GM10248 (cell line): ENCODE measurements at regions not wholly inside any gene's neighbourhood (a gene's known extent, or its start where the extent isn't known, plus 50 kb on each side); places are given as distances from the start of the nearest gene placed in this dataset.
A peak's percentile ranks its signal among the peaks of the same experiment; 100 is the strongest.

Experiments
- CTCF ChIA-PET: fragments of 300-600 bp; sonication (Branson Sonifier 250); formaldehyde crosslinking; extraction: SDS; loops from one replicate; lab custom pipeline; 2021; ENCODE audit warnings: antibody characterized with exemption; lab: Yijun Ruan, JAX
- POLR2A ChIA-PET: fragments of 350-650 bp; sonication (Branson Sonifier 250); formaldehyde crosslinking; extraction: SDS; loops from one replicate; lab custom pipeline; 2020; ENCODE audit warnings: antibody characterized with exemption; lab: Yijun Ruan, JAX
- DNase-seq: peaks from one replicate; pipeline ENCODE4 v3.0.0; 2012; ENCODE audit errors: extremely low spot score
- TF ChIP-seq, protein P1 (sequence below): IDR thresholded peaks from 2 replicates; pipeline ENCODE4 v1.5.1; 2012; ENCODE audit warnings: mild to moderate bottlenecking, low read depth; ENCODE audit errors: extremely low read depth, missing control alignments, control extremely low read depth

- ChIA-PET POLR2A (no interaction called here), CTCF (no interaction called here)
- TF ChIP-seq, protein P1, sequence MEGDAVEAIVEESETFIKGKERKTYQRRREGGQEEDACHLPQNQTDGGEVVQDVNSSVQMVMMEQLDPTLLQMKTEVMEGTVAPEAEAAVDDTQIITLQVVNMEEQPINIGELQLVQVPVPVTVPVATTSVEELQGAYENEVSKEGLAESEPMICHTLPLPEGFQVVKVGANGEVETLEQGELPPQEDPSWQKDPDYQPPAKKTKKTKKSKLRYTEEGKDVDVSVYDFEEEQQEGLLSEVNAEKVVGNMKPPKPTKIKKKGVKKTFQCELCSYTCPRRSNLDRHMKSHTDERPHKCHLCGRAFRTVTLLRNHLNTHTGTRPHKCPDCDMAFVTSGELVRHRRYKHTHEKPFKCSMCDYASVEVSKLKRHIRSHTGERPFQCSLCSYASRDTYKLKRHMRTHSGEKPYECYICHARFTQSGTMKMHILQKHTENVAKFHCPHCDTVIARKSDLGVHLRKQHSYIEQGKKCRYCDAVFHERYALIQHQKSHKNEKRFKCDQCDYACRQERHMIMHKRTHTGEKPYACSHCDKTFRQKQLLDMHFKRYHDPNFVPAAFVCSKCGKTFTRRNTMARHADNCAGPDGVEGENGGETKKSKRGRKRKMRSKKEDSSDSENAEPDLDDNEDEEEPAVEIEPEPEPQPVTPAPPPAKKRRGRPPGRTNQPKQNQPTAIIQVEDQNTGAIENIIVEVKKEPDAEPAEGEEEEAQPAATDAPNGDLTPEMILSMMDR = no peak
- DNase-seq = no peak
Observed at GRCh38 chr11:109735128-109735527, 313.1 kb downstream of the C11orf87 start.

DNA sequence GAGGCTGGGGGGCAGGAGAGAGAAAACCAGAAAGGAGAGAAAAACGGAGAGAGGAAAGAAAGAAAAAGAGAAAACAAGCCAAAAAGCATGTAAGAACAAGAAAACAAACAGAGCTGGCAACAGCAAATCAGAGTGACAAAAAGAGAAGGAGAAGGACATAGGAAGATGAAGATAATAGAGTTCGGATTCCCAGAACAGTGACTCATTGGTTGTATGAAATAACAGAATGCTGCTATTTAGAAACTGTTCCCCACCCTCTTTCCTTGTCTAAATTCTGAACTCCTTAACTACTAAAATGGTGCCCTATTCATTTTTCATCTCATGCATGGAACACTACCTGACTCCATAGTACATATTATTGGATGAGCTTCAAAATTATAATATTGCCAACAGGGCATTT, 317.4 kb downstream of the C11orf87 start:
- TF ChIP-seq, protein P1 = no peak
- POLR2A ChIA-PET = no interaction called here
- CTCF ChIA-PET = no interaction called here
- no peak for DNase-seq

- DNase-seq = no peak
- CTCF ChIA-PET = no interaction called here
- POLR2A ChIA-PET = no interaction called here
- TF ChIP-seq, protein P1 = no peak
Observed at GRCh38 chr11:109745996-109746625, 324.1 kb downstream of the C11orf87 start.

- POLR2A ChIA-PET = no interaction called here
- CTCF ChIA-PET = interaction anchor here (1.8 kb wide), 1 partner anchor 14 kb away, joined by 4 read pairs; no protein-coding TSS in a partner anchor
- peak; percentile 8 for DNase-seq
- TF ChIP-seq, protein P1 = no peak
Observed at GRCh38 chr11:109747839-109748238, 325.8 kb downstream of the C11orf87 start.

- DNase-seq = no peak
- ChIA-PET CTCF (interaction anchor here (1.3 to 1.8 kb wide), 3 partner anchors 15 to 20 kb away, joined by 3 to 4 read pairs (median 4); no protein-coding TSS in a partner anchor), POLR2A (no interaction called here)
- TF ChIP-seq, protein P1 = no peak
Observed at GRCh38 chr11:109749476-109749875, 327.5 kb downstream of the C11orf87 start.

- CTCF ChIA-PET = no interaction called here
- DNase-seq = no peak
- TF ChIP-seq, protein P1 = no peak
- POLR2A ChIA-PET = no interaction called here
Observed at GRCh38 chr11:109750964-109751363, 329.0 kb downstream of the C11orf87 start.
